ENCODE measurements at regions not wholly inside any gene's neighbourhood (a gene's known extent, or its start where the extent isn't known, plus 50 kb on each side); places are given as distances from the start of the nearest gene placed in this dataset.
"Not testable (repeated sequence)": the region's sequence is repeated elsewhere in the genome, so short reads cannot be mapped to it uniquely, and the experiment has no call there.

DNA sequence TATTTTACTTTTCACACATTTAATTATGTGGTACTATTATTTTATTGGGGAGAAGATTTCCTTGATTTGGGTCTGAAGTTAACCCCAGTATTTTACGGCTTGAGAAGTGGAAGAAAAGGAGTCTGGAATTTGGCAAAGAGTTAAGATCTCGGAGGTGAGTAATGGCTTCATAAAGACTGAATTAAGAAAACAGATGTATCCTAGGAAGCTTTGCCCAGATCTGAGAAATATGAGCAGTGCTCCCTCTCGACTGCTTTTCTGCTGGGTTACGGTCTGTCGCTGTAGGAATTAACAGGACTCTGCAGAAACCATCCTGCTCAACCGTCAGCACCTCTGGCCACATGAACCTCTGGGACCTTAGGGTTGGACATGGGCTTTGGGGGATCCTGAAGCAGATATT is 163.6 kb upstream of the NDN start:
- DNase-seq (ENCODE audit: low spot score): no peak

DNA sequence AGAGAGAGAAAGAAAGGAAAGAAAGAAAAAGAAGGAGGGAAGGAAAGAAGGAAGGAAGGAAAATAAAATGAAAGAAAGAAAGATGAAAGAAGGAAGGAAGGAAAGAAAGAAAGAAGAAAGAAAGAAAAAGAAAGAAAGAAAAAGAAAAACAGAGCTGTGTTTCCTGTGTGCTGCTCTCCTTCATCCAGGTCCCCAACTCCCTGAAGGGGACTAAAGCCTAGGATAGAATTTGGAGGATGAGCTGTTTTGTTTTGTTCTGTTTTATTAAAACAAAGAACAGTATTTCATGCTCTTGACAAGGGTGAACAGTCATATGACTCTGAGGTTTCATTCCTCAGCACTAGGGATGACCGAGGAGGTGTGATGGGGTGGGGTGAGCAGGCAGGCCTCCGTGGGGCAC is 164.8 kb upstream of the NDN start:
- DNase-seq (ENCODE audit: low spot score): no peak

DNA sequence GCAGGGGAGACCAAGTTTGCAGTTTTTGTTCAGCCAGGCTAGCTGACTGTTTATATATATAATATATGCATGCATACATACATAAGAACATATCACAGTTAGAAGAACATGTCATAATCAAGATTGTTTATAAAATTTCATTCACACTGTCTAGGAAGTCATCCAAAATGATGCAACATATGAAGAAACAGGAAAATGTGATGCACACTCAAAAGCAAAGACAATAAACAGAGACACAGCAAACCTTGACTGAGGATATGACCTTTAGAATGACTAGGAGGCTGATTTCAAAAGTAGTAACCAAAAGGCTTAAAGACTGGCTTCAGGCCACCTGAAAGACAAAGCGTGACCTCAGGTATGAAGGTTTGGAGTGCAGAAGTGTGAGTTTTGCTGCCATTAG is 166.2 kb upstream of the NDN start:
- no peak for DNase-seq (ENCODE audit: low spot score)

- DNase-seq (ENCODE audit: low spot score): no peak
These were observed 167.3 kb upstream of the NDN start for GRCh38 chr15:23854203-23854911.

GRCh38 chr15:23854912-23855659 is 168.0 kb upstream of the NDN start:
- no peak for DNase-seq (ENCODE audit: low spot score)

DNA sequence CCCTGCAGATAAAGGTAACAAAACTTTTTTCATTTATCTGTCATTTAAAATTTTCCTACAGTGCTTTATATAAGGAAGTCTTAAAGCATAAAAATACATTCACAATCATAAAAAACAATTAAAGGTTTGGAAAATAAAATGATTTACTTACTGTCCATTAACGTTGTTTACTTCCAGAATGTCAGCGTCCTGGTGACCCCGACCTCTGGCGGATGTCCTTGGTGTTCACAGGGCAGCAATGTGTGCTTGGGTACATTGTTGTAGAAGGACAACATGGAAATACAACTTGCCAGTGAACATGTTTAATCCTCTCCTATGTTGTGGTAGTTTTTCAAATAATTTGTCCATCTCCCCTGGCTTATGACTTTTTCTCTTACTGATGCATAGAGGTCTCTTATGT is 168.8 kb upstream of the NDN start:
- no peak for DNase-seq (ENCODE audit: low spot score)

DNA sequence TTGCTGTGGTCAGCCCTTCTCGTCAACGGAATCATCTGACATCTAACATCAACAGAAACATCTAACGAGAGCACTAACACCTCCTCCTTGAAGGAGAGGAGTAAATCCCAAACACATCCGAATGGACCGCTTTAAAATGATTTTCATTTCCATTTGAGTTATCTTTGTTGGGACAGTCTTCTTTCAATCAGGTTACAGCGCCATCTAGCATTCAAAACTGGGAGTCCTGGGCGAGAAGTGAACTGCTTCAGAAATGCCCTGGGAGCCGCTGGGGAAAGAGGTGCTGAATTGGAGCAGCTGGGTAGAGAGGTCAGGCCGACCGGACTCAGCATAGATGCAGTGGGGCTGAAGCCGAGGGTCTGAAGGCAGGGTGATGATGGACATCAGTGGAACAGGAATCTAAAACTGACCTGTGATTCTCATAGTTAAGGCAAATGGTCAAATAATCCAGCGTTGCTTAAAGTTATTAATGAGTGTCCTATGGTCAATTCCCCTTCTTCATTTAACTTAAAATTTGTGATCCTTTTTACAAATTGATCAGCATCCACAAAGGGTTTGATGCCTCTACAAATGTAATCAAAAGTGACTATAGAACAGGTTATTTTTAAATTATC is 170.0 kb upstream of the NDN start:
- DNase-seq (ENCODE audit: low spot score): peak; percentile 40

DNA sequence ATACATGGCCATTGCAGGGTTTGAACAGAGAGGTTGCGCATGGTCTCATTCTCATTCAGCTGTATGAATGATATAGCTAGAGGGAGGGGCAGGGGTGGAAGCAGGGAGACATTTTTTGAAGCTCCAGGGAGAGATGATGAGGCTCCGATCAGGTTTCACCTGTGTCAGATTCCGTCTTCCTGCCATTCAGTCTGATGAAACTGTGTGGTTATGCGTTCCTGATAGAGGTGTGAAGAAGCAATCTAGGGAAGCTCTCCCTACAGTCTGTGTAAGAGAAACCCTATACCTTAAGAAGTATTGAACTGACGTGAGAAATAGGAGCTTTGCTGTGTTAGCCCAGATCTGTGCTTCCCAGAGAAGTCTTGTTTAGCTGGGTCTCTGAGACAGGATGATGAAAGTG is 171.9 kb upstream of the NDN start:
- DNase-seq (ENCODE audit: low spot score): no peak

DNA sequence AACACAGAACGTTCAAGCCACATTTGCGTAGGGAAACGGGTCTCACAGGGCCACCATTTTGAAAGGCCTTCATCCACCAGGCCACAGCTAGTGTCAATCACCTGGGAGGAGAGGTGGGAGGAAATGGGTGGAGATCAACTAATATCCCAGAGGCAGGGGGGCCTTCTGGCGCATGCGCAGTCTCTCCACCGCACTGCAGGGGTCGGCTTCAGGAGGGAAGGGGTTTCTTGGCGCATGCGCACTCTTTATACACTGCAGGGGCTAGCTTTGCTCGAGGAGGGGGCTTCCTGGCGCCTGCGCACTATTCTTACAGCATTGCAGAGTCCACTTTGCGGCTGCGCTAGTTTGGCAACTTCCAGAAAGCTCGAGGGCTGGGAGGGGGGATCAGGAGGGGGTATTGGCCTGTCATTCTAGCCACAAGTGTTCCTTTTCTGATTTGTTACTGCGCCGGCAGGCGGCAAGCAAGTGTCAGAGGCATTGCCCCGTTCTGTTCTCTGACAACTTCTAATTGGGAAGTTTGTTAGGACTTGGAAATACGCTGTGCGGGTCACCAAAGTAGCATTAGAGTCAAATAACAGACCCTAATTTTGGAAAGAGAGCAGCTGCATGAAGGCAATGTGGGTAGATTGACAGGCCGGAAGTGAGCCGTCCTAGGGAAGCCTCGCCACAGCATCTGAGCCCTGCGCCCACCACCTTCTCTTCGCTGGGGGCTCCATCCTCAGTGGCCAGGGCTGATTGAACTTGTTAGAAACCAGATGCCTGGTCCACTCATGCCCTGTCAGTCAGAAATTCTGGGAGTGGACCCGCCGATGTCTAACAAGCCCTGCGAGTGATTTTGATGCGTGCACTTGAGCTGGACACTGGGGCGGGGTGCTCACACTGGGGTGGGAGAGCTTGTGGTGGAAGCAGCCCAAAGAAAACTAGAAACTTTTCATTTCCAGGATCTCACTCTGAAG is 173.5 kb upstream of the NDN start:
- DNase-seq (ENCODE audit: low spot score): no peak

DNA sequence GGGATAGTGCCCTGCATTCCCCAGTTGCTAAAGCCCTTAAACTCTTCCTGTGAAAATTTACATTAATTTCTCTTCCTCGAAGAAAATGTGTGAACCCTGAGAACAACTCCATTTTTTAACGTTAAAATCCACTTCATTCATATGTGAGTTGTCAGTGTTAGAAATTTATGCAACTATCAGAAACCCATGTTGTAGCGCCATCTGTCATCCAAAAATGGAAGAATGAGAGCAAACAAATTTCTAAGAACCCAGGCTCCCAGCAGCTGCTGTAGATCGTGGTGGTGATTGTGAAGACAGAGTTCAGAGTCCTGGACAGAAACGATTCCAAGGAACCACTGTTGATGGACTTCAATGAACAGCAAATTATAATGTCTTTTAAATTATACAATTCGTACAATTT is 179.7 kb upstream of the NDN start:
- DNase-seq (ENCODE audit: low spot score): peak; percentile 37

GRCh38 chr15:23869396-23869795 is 182.3 kb upstream of the NDN start:
- DNase-seq (ENCODE audit: low spot score): no peak

DNA sequence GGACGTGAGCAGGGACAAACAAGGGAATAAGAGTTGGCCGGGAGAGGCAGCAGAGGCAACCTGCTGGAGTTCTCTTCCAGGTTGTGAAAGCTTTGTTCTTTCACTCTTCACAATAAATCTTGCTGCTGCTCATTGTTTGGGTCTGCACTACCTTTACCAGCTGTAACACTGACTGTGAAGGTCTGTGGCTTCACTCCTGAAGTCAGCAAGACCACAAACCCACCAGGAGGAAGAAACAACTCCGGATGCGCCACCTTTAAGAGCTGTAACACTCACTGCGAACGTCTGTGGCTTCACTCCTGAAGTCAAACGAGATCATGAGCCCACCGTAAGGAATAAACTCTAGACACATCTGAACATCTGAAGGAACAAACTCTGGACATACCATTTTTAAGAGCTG is 186.5 kb upstream of the NDN start:
- not testable (repeated sequence) for DNase-seq (ENCODE audit: low spot score)

DNA sequence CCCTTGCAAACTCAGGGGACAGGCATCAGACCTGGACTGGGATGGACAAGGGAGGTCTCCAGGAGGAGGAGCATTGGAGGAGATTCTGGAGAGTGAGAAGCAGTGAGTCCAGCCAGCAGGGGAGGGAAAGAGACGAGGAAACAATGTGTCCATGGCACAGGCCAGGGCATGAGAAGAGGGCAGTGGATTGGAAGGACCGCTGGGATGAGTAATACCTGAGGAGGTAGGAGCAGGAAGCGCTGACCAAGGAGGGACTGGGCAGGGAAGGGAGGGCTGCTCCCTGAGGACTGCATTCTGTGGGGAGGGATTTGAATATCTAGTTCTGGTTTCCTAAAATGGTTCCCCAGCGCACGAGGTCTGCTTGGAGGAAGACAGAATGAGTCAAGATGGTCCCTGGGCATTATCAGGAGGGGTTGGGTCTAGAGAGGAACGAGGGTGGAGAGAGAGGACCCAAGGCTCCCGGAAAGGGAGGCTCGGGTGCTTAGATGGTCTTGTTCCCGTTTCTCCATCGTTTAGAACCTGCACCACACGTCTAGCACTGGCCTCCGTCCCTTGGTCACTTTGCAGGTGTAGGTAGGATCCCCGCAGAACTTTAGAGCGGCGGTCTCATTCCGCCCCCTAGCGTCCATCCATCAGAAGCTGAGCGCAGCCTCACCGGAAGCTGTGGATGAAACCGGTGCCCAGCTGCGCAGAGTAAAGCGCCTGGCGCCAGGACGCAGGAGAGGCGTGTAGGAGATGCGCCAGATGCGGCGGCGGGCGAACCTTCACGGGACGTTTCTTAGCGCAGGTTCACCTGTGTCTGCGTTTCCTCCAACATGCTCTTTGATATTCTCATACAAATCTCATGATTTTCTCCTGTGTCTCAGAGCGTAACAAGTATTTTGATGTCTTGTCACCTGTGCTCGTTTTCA is 190.7 kb upstream of the NDN start:
- DNase-seq (ENCODE audit: low spot score): peak; percentile 11

DNA sequence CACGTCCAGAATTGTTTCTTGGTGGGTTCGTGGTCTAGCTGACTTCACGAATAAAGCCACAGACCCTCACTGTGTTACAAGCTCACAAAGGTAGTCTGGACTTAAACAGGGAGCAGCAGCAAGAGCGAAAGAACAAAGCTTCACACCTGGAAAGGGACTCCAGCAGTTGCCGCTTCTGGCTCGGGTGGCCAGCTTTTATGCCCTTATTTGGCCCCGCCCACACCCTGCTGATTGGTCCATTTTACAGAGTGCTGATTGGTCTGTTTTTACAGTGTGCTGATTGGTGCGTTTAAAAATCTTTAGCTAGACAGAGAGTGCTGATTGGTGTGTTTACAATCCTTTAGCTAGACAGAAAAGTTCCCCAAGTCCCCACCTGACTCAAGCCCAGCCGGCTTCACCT is 194.2 kb upstream of the NDN start:
- DNase-seq (ENCODE audit: low spot score): no peak

- DNase-seq (ENCODE audit: low spot score): no peak
These were observed 203.1 kb upstream of the NDN start for GRCh38 chr15:23890218-23890617.

DNA sequence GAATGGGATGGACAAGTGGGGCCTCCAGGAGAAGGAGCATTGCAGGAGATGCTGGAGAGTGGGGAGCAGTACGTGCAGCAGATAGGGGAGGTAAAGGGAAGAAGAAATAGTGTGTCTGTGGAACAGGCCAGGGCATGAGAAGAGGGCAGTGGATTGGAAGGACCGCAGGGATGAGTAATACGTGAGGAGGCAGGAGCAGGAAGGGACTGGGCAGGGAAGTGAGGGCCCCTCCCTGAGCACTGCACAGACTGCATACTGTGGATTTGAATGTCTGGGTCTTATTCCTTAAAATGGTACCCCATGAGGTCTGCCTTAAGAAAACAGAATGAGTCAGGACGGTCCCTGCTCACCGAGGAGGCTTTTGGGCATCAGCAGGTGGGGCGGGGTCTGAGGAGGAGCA is 210.0 kb upstream of the NDN start:
- no peak for DNase-seq (ENCODE audit: low spot score)

DNA sequence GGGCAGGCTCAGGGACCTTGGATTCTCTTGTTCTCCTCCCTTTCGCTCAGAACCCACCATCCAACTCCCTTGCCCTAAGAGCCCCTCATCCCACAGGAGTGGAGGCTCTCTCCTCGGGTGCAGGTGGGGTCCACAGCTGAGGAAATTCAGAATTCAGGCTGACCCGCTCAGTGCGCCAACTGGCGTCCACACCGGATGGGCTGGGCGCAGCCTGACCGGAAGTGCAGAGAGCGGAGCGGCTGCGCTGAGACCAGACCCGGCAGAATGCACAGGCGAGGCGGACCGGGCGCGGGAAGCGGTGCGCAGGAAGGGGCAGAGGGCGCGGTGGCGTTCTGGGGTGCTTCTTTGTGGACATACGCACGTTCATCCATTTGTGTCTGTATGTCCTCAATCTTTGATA is 210.4 kb upstream of the NDN start:
- DNase-seq (ENCODE audit: low spot score): no peak

- no peak for DNase-seq (ENCODE audit: low spot score)
These were observed 222.9 kb upstream of the NDN start for GRCh38 chr15:23910030-23910429.

- no peak for DNase-seq (ENCODE audit: low spot score)
These were observed 225.1 kb upstream of the NDN start for GRCh38 chr15:23912191-23912590.

DNA sequence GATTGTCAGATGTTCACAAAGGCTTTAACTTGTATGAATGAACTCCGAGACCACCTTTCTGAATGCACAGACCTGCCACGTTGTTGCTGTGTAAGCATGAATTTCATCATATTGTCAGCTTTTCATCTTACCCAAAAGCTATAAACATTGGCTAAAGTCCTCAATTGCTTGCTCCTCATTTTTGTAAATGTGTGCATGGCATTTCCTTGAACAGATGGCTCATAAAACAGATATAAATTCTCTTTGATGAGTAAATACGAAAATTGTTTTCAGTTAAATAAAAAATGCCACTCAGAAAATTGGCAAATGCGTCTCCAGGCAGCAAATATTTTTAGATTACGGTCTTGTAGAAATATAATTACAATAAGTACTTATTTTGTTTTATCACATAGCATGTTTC is 226.0 kb upstream of the NDN start:
- DNase-seq (ENCODE audit: low spot score): no peak

- no peak for DNase-seq (ENCODE audit: low spot score)
These were observed 226.5 kb upstream of the NDN start for GRCh38 chr15:23913635-23914034.
